Right renal pelvis (tissue), 4 donors: ENCODE measurements at regions not wholly inside any gene's neighbourhood (a gene's known extent, or its start where the extent isn't known, plus 50 kb on each side); places are given as distances from the start of the nearest gene placed in this dataset.

Experiments used
- DNase-seq, 4 donors: peaks; one replicate each; pipeline ENCODE4 v3.0.0-alpha.2; 2013; ENCODE audit warnings: low read depth in 4 of 4, low spot score in 3 of 4, missing footprints in 1 of 4

GRCh38 chr4:148510211-148510610 is 68.0 kb upstream of the NR3C2 start:
- DNase-seq = no peak

- no peak for DNase-seq
Measured at GRCh38 chr4:148503681-148504080, 61.5 kb upstream of the NR3C2 start.

DNA sequence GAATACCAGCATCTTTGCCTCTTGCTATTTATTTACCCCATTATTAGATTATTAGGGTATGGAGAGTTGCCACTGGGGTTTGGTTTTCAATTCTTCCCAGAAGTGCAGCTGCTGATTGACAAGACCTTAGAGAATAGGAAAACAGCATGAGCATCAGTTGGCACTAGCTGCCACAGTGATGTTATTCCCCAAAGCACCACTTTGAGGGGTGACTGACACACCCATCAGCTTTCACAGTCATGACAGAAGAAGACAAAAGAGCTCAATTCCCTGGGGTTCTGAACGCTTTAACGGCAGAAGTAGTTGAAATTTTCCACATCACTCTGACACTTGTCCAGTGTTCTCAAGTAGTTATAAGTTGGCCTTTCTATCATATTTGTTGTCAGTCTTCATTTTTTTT is 55.0 kb upstream of the NR3C2 start:
- no peak for DNase-seq

GRCh38 chr4:148495463-148495862 is 53.2 kb upstream of the NR3C2 start:
- no peak for DNase-seq
